GM13976 (cell line): ENCODE measurements at regions not wholly inside any gene's neighbourhood (a gene's known extent, or its start where the extent isn't known, plus 50 kb on each side); places are given as distances from the start of the nearest gene placed in this dataset.

Experiments used
- DNase-seq: peaks from one replicate; pipeline ENCODE4 v3.0.0; 2012; ENCODE audit warnings: low spot score
- in situ Hi-C: fragments of 300-500 bp; cut with MboI; formaldehyde crosslinking; loops from one replicate; pipeline ENCODE4 v1.12.0; 2022; ENCODE audit warnings: low sequenced_read_pairs, mixed read lengths, inconsistent platforms; ENCODE audit not compliant: unreplicated experiment
- TF ChIP-seq, protein P1 (sequence below): IDR thresholded peaks from 2 replicates; pipeline ENCODE4 v1.5.1; 2012; ENCODE audit warnings: borderline replicate concordance, mild to moderate bottlenecking; ENCODE audit not compliant: insufficient read depth; ENCODE audit errors: extremely low read depth, missing control alignments, control extremely low read depth

DNA sequence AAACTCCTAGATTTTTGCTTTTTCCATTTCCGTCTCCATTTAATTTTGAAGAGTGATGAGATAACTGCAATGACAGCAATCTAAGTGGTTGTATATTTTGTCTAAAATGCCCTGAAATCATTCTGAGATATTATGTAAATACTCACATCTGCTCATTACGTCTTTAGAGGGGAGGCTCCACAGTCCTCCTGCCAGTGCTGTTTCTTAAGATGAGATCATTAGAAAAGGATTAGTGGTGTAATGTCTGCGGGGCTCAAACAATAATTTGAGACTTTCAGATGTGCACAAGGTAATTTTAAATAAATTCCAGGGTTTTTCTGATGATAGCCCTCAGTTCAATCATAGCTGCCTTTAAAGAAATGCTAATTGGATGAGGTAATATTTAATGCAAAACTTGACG lies 437.9 kb downstream of the FOXO1 start:
- TF ChIP-seq, protein P1, sequence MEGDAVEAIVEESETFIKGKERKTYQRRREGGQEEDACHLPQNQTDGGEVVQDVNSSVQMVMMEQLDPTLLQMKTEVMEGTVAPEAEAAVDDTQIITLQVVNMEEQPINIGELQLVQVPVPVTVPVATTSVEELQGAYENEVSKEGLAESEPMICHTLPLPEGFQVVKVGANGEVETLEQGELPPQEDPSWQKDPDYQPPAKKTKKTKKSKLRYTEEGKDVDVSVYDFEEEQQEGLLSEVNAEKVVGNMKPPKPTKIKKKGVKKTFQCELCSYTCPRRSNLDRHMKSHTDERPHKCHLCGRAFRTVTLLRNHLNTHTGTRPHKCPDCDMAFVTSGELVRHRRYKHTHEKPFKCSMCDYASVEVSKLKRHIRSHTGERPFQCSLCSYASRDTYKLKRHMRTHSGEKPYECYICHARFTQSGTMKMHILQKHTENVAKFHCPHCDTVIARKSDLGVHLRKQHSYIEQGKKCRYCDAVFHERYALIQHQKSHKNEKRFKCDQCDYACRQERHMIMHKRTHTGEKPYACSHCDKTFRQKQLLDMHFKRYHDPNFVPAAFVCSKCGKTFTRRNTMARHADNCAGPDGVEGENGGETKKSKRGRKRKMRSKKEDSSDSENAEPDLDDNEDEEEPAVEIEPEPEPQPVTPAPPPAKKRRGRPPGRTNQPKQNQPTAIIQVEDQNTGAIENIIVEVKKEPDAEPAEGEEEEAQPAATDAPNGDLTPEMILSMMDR, result no peak
- no peak for DNase-seq
- in situ Hi-C loops, result no loop called here

DNA sequence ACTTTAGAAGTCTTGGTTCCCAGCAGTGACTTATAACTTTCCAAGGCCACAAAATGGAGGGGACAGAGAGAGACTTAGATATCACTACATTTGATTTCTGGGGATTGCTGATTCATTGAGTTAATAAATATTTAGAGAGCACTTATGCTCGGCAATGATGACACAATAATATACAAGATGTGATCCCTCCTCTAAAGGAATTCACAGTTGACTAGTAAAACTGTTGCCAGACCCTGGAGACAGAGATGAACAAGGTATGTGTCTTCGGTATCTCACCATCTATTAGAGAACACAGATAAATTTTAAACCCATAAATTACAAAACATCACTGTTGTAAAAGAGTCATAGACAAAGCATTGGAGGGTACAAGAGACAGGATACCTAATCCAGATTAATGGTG lies 437.5 kb downstream of the FOXO1 start:
- DNase-seq, result no peak
- TF ChIP-seq, protein P1, result no peak
- in situ Hi-C loops, result no loop called here

DNA sequence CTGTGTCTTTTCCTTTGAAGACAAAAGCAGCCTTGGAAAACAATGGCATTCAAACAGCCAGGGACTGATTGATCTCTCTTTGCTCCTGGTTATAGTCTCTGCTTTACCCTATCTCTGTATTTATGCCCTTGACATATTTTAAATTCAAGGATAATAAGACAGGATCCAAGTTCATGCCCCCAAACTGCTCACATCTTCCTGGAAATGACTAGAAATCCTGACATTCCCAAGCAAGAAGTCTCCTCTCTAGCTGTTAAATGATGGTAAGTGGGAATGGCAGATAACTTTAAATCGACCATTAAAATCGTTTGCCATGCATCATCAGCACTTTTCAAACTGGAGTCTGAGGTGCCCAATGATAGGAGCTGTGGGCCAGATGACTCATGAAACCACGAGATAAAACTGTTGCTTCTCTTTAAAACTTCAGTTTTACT lies 435.6 kb downstream of the FOXO1 start:
- TF ChIP-seq, protein P1, result no peak
- DNase-seq, result no peak
- in situ Hi-C loops, result no loop called here

DNA sequence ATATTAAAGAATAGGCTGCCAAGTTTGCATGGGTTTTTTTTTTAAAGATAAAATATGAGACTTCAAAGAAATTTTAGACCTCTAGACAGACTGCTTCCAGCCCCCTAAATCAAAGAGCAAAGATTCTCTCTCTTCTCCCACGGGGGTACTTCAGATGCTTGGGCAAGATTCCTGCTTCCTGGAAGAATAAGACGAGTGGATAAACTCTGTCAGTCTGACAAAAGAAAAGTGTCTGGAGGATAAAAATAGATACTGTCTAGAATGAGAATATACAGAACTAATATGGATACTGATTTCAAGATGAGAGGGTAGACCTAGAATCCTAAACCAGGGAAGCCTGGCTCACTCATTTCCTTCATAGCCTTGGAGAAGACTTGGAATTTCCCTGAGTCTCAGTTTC lies 435.1 kb downstream of the FOXO1 start:
- no peak for DNase-seq
- in situ Hi-C loops, result no loop called here
- TF ChIP-seq, protein P1, result no peak

DNA sequence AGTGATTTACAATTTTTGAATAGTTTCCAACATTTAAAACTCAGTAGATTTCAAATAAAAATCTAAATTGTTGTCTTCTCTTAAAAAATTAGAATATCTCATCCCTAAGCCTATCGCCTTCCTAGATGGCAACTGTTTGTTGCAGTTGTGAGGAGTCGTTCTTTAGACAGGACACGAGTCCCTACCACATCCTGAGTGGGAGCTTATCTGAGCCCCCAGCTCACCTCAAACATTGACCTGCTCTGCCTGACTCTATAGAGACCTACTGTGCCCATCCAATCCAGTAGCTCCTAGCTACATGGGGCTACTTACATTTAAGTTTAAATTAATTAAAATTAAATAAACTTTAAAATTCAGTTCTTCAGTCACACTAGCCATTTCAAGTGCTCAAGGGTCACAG lies 434.7 kb downstream of the FOXO1 start:
- TF ChIP-seq, protein P1, result no peak
- in situ Hi-C loops, result no loop called here
- DNase-seq, result no peak

DNA sequence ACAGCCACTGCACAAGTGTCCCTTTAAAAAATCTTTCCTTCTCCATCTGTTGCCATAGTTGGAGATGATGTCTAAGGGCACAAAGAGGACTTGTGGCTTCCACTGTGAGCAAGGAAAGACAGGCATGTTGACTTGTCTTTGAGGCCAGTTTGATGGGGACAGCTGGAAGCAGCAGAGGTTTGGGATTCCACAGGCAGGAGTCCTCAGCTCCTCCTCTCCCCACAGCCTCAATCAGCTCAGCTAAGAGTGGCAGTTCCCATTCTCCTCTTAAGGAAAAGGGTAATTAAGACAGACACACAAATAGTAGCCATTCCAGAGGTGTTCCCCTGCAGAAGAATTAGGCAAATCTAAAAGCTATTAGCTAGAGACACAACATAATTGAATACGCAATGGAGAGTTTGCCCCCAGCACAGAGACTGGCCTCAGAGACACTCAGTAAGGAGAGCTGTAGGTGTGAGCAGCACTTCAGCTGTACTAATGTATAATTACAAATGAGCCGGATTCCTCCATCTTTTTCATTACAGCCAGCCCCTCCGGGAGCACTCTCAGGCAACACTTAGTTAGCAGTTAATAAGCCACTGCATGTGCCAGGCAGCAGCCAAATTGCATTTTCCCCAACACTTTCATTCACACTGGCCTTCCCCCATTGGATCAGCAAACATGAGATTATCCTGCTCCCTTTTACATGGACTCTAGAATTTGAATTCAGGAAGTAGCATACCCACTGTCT lies 434.0 kb downstream of the FOXO1 start:
- no peak for DNase-seq
- in situ Hi-C loops, result no loop called here
- TF ChIP-seq, protein P1, result no peak
